ENCODE measurements at regions not wholly inside any gene's neighbourhood (a gene's known extent, or its start where the extent isn't known, plus 50 kb on each side); places are given as distances from the start of the nearest gene placed in this dataset.

GRCh38 chr14:22010545-22011252 is 337.1 kb upstream of the OR4E1 start:
- intact Hi-C loops (cut with DNase I; ENCODE audit: low total_unique reads) (no loop called here), in situ Hi-C loops (cut with MboI; ENCODE audit: low pct_ligation_motif_present in 1 of 4, low pct_unique_long_range_greater_than_20kb in 1 of 4, low sequenced_read_pairs in 3 of 4) (no loop called here)
- Histone ChIP-seq H3K27ac (peak overlapping the region in 2 of 4 donors; percentile 14 to 22), H3K4me3 (no peak overlapping the region), H3K4me1 (no peaks in the 10 kb centered on the region), H3K9me3 (no peaks in the 10 kb centered on the region), H3K36me3 (no peaks in the 10 kb centered on the region), H3K27me3 (no peaks in the 10 kb centered on the region)
- no peak for TF ChIP-seq EP300 (IDR thresholded peaks at IDR 0.05; ENCODE audit: low read depth)
- TF ChIP-seq POLR2AphosphoS5 (IDR thresholded peaks at IDR 0.05): no peak
- no peak for TF ChIP-seq POLR2A (IDR thresholded peaks at IDR 0.05)
- TF ChIP-seq CTCF (IDR thresholded peaks at IDR 0.05): no peak
- WGBS, 2 donors (ENCODE audit: low coverage in 1 of 2): 51% methylated on average over 2 of the region's 2 CpGs; no CpG with 5 or more reads in 1 of the 2 donors
- DNase-seq: no peak

GRCh38 chr14:22008766-22009165 is 335.1 kb upstream of the OR4E1 start:
- WGBS, 2 donors (ENCODE audit: low coverage in 1 of 2): 42 to 80% methylated on average over 1 of the region's 1 CpG
- H3K4me1 ChIP-seq: no peaks in the 10 kb centered on the region
- intact Hi-C loops (cut with DNase I; ENCODE audit: low total_unique reads): no loop called here
- no peaks in the 10 kb centered on the region for H3K36me3 ChIP-seq
- no peaks in the 10 kb centered on the region for H3K27me3 ChIP-seq
- in situ Hi-C loops (cut with MboI; ENCODE audit: low pct_ligation_motif_present in 1 of 4, low pct_unique_long_range_greater_than_20kb in 1 of 4, low sequenced_read_pairs in 3 of 4): no loop called here
- no peak for TF ChIP-seq POLR2A (IDR thresholded peaks at IDR 0.05)
- TF ChIP-seq CTCF (IDR thresholded peaks at IDR 0.05): no peak
- no peak for TF ChIP-seq POLR2AphosphoS5 (IDR thresholded peaks at IDR 0.05)
- no peaks in the 10 kb centered on the region for H3K9me3 ChIP-seq
- H3K4me3 ChIP-seq: no peak overlapping the region
- no peak for DNase-seq
- no peak overlapping the region for H3K27ac ChIP-seq

GRCh38 chr14:22007784-22008412 is 334.3 kb upstream of the OR4E1 start:
- TF ChIP-seq POLR2A (IDR thresholded peaks at IDR 0.05): no peak
- TF ChIP-seq EP300 (IDR thresholded peaks at IDR 0.05; ENCODE audit: low read depth): no peak
- no peaks in the 10 kb centered on the region for H3K36me3 ChIP-seq
- H3K9me3 ChIP-seq: no peaks in the 10 kb centered on the region
- no peak overlapping the region for H3K27ac ChIP-seq
- in situ Hi-C loops (cut with MboI; ENCODE audit: low pct_ligation_motif_present in 1 of 4, low pct_unique_long_range_greater_than_20kb in 1 of 4, low sequenced_read_pairs in 3 of 4) (no loop called here), intact Hi-C loops (cut with DNase I; ENCODE audit: low total_unique reads) (no loop called here)
- no peaks in the 10 kb centered on the region for H3K27me3 ChIP-seq
- H3K4me3 ChIP-seq: no peak overlapping the region
- H3K4me1 ChIP-seq: no peaks in the 10 kb centered on the region
- DNase-seq: no peak
- 80 to 92% methylated on average over 5 to 6 of the region's 6 CpGs for WGBS, 2 donors (ENCODE audit: low coverage in 1 of 2)

- DNase-seq: no peak
- in situ Hi-C loops (cut with MboI; ENCODE audit: low pct_ligation_motif_present in 1 of 4, low pct_unique_long_range_greater_than_20kb in 1 of 4, low sequenced_read_pairs in 3 of 4): no loop called here
- Histone ChIP-seq H3K36me3 (no peaks in the 10 kb centered on the region), H3K27me3 (no peaks in the 10 kb centered on the region), H3K27ac (no peak overlapping the region), H3K4me1 (no peaks in the 10 kb centered on the region), H3K4me3 (no peak overlapping the region), H3K9me3 (no peaks in the 10 kb centered on the region)
- WGBS, 2 donors (ENCODE audit: low coverage in 1 of 2): 98% methylated on average over 3 of the region's 3 CpGs; no CpG with 5 or more reads in 1 of the 2 donors
- TF ChIP-seq CTCF (IDR thresholded peaks at IDR 0.05): no peak
- TF ChIP-seq POLR2AphosphoS5 (IDR thresholded peaks at IDR 0.05): no peak
- no peak for TF ChIP-seq POLR2A (IDR thresholded peaks at IDR 0.05)
- no peak for TF ChIP-seq EP300 (IDR thresholded peaks at IDR 0.05; ENCODE audit: low read depth)
- intact Hi-C loops (cut with DNase I; ENCODE audit: low total_unique reads): no loop called here
Measured at GRCh38 chr14:22007363-22007762, 333.7 kb upstream of the OR4E1 start.
